Breast epithelium (tissue), 3 donors: ENCODE measurements at regions not wholly inside any gene's neighbourhood (a gene's known extent, or its start where the extent isn't known, plus 50 kb on each side); places are given as distances from the start of the nearest gene placed in this dataset.

Experiments used
- CTCF ChIP-seq, 3 donors: fragments of 450-650 bp; IDR thresholded peaks; one replicate each; pipeline ENCODE4 v1.5.1; 2016 to 2017; ENCODE audit warnings: antibody characterized with exemption in 3 of 3, mild to moderate bottlenecking in 3 of 3, moderate library complexity in 3 of 3
- POLR2A ChIP-seq: fragments of 450-650 bp; IDR thresholded peaks from one replicate; pipeline ENCODE4 v1.6.1; 2016; ENCODE audit warnings: antibody characterized with exemption, mild to moderate bottlenecking, moderate library complexity

DNA sequence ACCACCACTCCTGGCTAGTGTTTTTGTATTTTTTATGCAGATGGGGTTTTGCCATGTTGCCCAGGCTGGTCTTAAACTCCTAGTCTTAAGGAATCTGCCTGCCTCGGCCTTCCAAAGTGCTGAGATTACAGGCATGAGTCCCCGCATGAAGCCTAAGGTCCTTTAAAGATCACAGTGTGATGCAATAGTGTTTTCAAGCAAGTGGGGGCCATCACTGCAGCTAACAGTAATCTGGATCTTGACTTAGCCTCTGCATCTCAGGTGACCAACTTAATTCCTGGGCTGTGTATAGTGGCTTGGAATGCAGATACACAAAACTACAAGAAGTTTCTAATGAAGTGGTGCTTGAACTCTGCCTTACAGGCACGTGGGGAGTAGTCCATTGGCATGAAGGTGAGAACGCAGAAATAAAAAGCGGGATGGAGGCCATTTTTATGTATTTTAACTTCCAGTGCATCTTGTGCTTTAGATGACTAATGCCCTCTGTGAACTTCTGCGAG lies 334.4 kb upstream of the SPRED2 start:
- TF ChIP-seq CTCF (IDR thresholded peaks at IDR 0.05) = no peak
- no peak for TF ChIP-seq POLR2A
